ENCODE measurements at regions not wholly inside any gene's neighbourhood (a gene's known extent, or its start where the extent isn't known, plus 50 kb on each side); places are given as distances from the start of the nearest gene placed in this dataset.

DNA sequence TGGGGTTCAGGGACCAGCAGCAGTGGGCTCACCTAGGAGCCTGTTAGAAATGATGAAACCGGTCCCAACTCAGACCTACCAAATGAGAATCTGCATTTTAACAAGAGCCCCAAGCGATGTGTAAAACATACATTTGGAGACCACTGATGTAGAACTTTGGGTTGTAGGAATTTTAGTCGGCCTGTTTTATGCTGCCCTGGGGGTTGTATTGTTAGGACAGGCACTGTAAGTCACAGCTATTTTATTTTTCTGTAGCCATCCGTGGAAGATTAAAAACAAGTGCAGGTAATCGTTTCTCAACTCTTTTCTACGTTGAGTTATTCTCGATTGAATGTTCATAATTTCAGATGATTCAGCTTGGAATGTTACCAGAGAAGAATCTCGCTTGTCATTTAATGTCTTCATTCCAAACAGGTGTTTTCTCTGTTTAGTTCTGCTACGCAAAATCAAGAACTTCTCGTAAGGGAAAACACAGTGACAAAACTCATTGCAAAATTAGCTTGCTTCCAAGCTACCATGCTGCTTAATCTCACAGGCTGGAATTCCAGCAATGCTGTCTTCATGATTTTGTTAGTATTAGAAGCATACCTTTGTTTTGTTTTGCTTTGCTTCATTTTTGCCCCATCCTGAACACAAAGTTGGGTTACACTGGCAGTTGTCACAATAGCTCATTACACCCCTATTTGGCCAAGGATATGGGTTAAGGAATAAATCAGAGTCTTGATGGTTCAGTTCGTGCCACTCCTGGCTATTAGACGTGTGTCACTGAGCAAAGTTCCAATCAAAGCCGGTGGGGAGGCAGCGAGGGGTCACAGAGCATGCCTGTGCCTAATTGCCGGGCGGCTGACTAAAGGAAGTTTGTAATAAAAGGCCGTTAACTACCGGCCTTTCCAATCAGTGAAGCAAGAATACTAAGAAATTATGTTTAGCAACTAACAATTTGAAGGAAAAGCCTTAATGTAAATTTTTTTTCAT is 676.9 kb downstream of the GATA3 start:
- TF ChIP-seq EZH2phosphoT487 (IDR thresholded peaks at IDR 0.05; ENCODE audit: low read depth, severe bottlenecking, unreplicated experiment) (no peak), EZH2 (IDR thresholded peaks at IDR 0.05; ENCODE audit: borderline replicate concordance) (no peak)
- TF ChIP-seq, protein P1, sequence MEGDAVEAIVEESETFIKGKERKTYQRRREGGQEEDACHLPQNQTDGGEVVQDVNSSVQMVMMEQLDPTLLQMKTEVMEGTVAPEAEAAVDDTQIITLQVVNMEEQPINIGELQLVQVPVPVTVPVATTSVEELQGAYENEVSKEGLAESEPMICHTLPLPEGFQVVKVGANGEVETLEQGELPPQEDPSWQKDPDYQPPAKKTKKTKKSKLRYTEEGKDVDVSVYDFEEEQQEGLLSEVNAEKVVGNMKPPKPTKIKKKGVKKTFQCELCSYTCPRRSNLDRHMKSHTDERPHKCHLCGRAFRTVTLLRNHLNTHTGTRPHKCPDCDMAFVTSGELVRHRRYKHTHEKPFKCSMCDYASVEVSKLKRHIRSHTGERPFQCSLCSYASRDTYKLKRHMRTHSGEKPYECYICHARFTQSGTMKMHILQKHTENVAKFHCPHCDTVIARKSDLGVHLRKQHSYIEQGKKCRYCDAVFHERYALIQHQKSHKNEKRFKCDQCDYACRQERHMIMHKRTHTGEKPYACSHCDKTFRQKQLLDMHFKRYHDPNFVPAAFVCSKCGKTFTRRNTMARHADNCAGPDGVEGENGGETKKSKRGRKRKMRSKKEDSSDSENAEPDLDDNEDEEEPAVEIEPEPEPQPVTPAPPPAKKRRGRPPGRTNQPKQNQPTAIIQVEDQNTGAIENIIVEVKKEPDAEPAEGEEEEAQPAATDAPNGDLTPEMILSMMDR (IDR thresholded peaks at IDR 0.05; ENCODE audit: poor library complexity): no peak
- WGBS (ENCODE audit: low lambda C conversion rate, missing lambda C conversion rate): 70% methylated on average over 18 of the region's 18 CpGs

DNA sequence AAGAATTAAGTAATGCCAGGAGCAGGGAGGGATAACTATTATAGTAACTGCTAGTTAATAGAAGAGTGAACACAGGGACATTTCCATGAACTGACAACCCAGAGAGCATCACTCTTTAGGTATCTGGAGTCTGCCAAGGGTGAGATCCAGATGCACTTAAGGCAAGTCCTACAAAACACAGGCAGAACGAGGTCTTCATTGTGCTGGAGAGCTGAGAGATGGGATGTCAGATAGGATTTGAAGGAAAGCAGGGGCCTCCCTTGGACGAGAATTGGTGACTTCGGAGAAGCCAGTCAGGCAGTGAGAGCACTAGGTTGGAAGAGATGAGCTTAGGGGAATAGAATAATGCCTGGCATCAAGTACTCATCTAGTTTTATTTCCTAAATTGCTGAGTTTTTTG is 684.5 kb downstream of the GATA3 start:
- Histone ChIP-seq H3K27ac (no peak overlapping the region), H3K4me3 (no peak overlapping the region), H2AFZ (no peak overlapping the region), H3K9me3 (ENCODE audit: low read depth) (no peaks in the 10 kb centered on the region), H4K20me1 (ENCODE audit: insufficient read depth, poor library complexity, severe bottlenecking) (no peaks in the 10 kb centered on the region), H3K79me2 (no peaks in the 10 kb centered on the region), H3K9me2 (replicated peaks; ENCODE audit: insufficient read depth) (no peaks in the 10 kb centered on the region), H3K36me3 (replicated peaks; ENCODE audit: insufficient read depth, low read depth) (no peaks in the 10 kb centered on the region), H3K4me1 (ENCODE audit: insufficient read depth) (no peaks in the 10 kb centered on the region), H3K27me3 (no peaks in the 10 kb centered on the region), H3K4me2 (no peak overlapping the region)
- TF ChIP-seq EZH2 (IDR thresholded peaks at IDR 0.05; ENCODE audit: borderline replicate concordance) (no peak), EZH2phosphoT487 (IDR thresholded peaks at IDR 0.05; ENCODE audit: low read depth, severe bottlenecking, unreplicated experiment) (no peak)
- TF ChIP-seq, protein P1 (IDR thresholded peaks at IDR 0.05; ENCODE audit: poor library complexity): no peak
- WGBS (ENCODE audit: low lambda C conversion rate, missing lambda C conversion rate): 36% methylated on average over 3 of the region's 3 CpGs
- DNase-seq (ENCODE audit: low spot score): no peak

More for the DNA sequence above, 676.9 kb downstream of the GATA3 start:
- Histone ChIP-seq H3K27me3 (no peaks in the 10 kb centered on the region), H3K9me3 (ENCODE audit: low read depth) (no peaks in the 10 kb centered on the region), H3K4me3 (no peak overlapping the region), H2AFZ (no peak overlapping the region), H3K79me2 (no peaks in the 10 kb centered on the region), H3K9me2 (replicated peaks; ENCODE audit: insufficient read depth) (no peaks in the 10 kb centered on the region), H4K20me1 (ENCODE audit: insufficient read depth, poor library complexity, severe bottlenecking) (no peaks in the 10 kb centered on the region), H3K4me2 (no peak overlapping the region), H3K36me3 (replicated peaks; ENCODE audit: insufficient read depth, low read depth) (no peaks in the 10 kb centered on the region), H3K4me1 (ENCODE audit: insufficient read depth) (no peaks in the 10 kb centered on the region), H3K27ac (no peak overlapping the region)
- DNase-seq (ENCODE audit: low spot score): no peak

DNA sequence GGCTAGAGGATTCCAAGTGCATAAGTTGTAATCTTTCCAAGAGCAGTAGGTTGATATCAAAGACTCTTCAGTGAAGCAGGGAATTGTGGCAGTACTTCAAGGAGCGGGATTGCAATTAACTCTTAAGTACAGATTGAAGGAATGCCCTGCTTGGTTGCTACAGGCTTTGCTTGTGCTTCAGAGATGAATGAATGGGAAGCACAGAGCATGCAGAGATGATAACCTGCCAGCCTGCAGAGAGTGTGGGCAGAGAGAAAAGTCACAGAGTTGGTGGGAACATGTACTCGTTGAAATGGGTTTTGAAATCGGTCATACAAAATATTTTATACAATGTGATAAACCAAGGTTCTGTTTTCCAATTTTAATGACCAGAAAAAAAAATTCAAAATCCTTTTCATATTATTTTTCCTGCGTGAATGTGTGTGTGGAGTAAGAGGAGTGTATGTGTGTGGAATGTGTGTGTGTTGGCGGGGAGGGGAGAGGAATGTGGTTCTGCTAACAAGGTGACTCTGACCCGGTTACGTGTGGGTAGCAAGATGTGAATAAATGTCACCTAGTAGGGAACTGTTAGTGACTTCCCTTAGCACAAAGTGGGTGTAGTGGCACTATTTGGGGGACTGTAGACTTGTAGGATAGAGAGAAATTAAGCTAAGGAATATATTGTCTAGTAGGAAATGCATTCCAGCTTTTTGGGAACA is 697.8 kb downstream of the GATA3 start:
- Histone ChIP-seq H3K4me1 (ENCODE audit: insufficient read depth) (no peaks in the 10 kb centered on the region), H3K27ac (no peak overlapping the region), H2AFZ (no peak overlapping the region), H4K20me1 (ENCODE audit: insufficient read depth, poor library complexity, severe bottlenecking) (no peaks in the 10 kb centered on the region), H3K27me3 (no peaks in the 10 kb centered on the region), H3K36me3 (replicated peaks; ENCODE audit: insufficient read depth, low read depth) (no peaks in the 10 kb centered on the region), H3K9me2 (replicated peaks; ENCODE audit: insufficient read depth) (no peaks in the 10 kb centered on the region), H3K79me2 (no peaks in the 10 kb centered on the region), H3K4me3 (no peak overlapping the region), H3K4me2 (no peak overlapping the region), H3K9me3 (ENCODE audit: low read depth) (no peaks in the 10 kb centered on the region)
- 67% methylated on average over 7 of the region's 7 CpGs for WGBS (ENCODE audit: low lambda C conversion rate, missing lambda C conversion rate)
- DNase-seq (ENCODE audit: low spot score): no peak
- TF ChIP-seq EZH2phosphoT487 (IDR thresholded peaks at IDR 0.05; ENCODE audit: low read depth, severe bottlenecking, unreplicated experiment) (no peak), EZH2 (IDR thresholded peaks at IDR 0.05; ENCODE audit: borderline replicate concordance) (no peak)
- TF ChIP-seq, protein P1 (IDR thresholded peaks at IDR 0.05; ENCODE audit: poor library complexity): no peak
